NCI-H2107 (cell line): ENCODE measurements at regions not wholly inside any gene's neighbourhood (a gene's known extent, or its start where the extent isn't known, plus 50 kb on each side); places are given as distances from the start of the nearest gene placed in this dataset.

Experiments
- DNase-seq: peaks from one replicate; lab custom pipeline; 2025; lab: John Stamatoyannopoulos, UW

DNA sequence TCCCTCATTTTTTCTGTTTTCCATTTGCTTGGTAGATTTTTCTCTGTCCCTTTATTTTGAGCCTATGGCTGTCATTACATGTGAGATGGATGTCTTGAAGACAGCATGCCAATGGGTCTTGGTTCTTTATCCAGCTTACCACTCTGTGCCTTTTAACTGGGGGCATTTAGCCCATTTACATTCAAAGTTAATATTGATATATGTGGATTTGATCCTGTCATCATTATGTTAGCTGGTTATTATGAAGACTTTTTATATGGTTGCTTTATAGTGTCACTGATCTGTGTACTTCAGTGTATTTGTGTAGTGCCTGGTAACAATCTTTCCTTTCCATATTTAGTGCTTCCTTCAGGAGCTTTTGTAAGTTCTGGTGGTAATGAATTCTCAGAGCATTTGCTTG lies 89.3 kb upstream of the UNC5B start:
- DNase-seq: no peak

DNA sequence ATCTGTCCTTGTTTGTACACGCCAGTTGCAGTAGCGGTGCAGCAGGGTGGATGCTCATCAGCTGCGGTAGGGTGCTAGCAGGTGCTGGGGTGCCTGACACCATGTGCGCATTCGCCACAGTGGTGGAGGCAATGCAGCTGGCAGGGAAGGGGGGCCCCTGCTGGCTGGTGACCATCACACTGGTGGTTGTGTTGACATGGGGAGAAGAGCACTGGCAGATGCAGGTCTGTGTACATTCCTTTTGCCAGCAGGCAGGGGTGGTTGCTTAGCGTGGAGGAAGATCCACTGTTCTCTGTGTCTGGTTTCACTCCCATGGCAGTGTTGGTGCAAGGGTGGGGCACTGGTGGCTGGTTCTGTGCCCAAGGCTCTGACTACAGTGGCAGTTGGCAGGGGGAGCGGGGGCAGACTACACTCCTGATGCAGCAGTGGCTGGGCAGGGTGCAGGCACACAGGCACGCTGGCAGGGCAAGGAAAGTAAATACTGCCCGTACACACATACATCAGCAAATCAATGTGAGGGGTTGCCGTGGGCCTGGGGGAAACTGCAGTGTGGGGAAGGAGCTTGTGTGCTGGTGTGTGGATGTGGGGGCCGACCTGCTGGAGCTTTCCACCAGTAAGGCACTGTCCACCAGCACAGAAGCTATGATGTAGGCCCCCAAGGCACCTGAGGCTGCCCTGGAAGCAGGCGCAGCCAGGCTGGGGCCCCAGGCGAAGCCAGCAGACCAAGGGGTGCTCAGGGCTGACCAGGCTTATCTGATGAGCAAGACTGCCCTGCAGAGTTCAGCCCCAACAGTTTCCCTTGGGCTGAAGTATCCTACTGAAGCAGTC lies 87.2 kb upstream of the UNC5B start:
- no peak for DNase-seq

DNA sequence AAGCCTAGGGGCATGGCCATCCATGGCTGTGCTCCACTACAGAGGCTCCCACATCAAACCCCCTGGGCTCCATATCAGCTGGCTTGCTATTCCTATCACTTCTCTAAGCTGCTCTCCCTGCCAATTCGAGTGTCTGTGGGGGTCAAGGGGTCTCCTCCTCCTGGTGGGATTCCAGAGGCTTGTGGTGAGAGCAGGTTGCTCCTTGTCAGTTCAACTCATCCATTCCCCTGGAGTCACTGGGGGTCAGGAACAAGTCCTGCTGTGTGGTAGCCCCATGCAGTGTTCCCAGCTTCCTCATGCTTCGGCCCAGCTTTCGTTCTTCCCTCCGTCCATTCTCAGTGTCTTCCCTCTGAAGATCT lies 86.6 kb upstream of the UNC5B start:
- no peak for DNase-seq

DNA sequence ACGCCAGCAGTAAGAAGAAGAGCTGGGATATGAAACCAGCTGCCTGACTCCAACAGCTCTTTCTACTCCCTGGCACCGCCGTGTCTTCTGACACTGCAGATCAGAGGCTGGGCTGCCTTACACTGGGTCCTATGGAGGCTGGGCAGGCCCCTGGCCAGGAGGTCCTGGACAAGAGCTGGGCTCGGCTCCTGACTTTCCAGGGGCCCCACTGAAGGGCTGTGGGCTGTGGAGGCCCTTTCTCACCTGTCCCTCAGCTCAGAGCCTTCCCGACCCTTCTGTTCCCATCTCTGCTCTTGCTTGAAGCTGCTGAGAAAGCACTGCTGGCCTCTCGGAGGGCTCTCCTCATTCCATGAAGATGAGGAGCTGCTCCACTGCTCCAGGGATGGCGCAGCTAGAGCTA lies 85.9 kb upstream of the UNC5B start:
- DNase-seq: no peak

DNA sequence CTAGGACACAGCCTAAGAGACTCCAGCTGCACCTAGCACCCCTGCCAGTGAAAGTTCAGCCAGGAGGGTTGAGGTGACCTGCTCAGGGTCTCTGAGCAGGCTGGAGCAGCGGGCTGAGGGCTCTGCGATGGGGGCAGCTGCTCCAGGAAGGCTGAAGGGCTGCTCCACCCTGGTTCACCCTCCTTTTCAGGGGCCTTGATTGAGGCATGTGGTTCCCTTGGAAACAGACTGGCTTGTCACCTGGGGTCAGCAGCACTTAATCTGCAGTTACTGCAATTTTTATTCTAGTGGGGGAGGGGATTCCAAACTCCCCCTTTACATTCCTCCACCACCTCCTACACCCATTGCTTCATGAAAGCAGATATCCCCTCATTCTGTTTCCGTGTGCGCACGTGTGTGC lies 85.3 kb upstream of the UNC5B start:
- no peak for DNase-seq

DNA sequence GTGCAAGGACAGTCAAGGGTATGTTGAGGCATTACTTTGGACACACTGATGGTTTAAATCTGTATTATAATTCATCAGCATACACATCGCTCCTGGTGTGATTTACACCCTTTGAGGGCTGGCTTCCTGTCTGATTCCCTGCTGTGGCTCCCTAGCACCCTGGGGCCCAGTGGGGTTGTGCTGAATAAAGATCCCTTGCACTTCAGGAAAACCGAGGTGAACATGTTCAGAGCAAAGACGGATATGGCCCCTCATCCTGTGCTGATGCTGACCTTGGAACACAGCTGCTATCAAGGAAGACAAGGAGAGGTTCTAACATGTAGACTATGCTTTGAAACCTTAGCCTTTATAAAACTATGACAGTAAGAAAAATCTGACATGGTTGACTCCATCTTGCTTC lies 84.6 kb upstream of the UNC5B start:
- DNase-seq: no peak

DNA sequence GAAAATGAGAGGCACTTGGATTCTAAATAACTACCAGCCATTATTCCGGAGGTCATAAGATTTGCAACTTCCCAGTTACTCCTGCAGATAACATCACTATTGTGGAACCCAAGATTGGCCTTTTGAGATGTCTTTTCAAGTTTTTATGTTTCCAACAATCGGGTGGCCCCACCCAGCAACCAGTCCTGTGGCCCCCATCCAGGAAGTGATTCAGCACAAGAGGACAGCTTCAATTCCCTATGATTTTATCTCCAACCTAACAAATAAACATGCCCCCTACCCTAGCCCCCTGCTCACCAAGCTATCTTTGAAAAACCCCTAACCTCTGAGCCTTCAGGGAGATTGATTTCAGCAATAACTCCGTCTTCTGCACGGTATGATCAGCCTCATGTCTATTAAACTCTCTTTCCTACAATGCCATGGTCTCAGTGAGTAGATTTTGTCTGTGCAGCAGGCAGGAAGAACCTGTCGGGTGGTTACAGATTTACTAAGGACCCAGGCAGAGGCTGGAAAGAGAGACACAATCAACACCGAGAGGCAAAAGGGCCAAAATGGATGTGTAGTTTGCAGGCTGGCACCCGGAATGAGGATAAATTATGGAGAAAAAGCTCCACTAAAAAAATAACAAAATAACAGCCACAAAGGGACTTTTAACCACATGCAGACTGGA lies 83.9 kb upstream of the UNC5B start:
- no peak for DNase-seq

DNA sequence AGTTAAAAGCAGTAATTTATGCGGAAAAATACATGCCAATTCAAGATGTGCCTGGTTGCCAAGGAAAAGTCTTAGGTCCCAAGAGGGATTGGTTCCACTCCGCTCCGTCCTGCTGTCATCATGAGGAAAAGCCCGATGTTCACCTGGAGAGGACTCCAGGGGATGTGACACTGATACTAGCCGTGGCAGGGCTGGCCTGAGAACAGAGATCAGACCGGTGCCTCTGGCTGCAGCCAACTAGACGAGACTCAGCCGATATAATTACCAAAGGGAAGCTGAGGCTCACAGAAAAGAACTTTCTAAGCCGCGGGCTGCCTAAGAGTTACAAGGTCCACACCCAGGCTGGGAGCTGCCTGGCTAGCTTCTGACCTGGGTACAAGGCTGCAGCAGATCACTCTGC lies 81.3 kb upstream of the UNC5B start:
- no peak for DNase-seq

DNA sequence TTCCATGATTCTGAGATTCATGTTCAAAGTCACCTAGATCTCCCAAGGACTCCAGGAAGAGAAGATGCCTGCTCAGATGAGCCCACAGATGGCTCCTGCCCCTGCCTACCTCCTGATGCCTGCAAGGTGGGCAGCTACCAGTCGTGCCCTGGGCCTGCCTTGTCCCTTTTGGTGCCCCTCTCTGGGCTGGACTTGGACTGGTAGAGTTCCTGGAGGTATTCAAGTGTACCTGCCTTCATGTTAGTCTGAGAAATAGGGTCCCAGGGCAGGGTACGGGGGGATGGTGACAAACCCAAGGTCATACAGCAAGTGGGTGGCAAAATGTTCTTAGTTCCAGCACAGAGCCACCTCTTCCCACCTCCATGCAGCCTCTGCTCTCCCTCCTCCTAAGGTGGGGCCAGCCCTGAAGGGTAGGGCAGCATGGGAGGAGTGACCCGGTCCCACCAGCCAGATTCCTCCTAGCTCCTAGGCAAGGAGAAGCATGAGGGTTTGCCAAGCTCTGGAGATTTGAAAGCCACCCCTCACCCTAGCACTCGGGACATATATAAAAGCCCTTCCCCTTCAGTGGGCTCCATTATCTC lies 80.8 kb upstream of the UNC5B start:
- DNase-seq: no peak

DNA sequence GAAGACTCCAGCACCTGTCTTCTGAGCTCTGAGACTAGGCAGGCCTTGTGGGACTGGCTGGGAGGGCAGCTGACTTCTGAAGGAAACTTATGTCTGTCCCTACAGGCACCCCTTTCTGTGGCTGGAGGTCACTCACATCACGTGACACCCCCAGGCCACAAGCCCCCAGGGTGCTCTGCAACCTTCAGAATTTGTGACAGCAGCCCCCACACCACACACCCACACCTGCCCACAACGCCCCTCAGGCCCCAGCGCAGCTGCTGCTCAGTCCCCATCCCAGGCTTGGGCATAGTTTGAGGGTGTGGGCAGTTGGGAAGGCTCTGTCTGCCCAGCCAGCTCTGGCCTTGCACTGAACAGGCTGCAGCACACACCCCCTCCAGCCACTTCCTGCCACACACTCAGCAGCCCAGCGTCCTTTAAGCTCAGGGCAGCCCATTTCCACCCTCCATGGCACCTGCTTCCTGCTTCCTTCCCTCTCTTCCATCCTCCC lies 80.0 kb upstream of the UNC5B start:
- no peak for DNase-seq

DNA sequence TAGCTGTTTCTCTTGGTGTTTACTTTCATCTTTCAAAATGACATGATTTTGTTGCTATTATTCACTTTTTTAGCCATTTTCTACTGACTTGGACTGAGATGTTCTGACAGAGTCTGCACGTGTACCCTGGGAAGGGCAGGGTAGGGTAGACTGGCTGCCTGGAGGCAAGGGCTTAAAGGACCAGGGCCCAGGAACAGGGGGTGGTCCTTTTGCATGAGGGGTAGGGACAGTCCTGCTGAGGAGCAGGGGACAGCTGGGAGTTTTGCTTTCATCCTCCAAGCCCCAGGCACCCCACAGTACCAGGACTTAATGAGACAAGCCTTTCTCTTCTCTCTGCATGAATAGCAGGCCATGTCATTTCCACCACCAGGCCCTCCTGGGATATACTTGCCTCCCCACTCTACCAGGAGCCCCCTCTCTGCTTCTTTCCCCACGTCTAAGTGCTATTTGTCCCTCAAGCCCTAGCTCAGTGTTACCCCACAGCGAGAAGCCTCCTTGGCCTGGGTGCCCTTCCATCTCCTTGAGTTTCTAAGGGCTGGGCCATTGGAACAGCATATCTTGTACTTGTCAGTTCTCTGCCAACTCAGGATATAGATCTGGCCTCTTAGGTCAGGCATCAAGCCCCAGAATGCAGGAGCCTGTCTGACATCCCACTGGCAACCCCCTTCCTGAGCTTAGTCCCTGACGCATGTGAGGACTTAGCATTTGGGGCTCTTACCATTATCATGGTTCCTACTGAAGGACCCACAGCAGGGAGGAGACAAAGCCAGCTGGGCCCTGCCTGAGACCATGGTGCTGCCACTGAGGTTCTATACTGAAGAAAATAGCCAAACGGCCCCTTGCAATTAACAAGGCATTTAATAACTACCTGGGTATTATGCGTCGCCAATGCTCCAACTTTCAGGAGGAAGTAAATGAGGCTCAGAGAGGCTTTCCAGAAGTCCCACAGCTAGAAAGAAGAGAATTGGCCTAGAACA lies 78.4 kb upstream of the UNC5B start:
- no peak for DNase-seq

DNA sequence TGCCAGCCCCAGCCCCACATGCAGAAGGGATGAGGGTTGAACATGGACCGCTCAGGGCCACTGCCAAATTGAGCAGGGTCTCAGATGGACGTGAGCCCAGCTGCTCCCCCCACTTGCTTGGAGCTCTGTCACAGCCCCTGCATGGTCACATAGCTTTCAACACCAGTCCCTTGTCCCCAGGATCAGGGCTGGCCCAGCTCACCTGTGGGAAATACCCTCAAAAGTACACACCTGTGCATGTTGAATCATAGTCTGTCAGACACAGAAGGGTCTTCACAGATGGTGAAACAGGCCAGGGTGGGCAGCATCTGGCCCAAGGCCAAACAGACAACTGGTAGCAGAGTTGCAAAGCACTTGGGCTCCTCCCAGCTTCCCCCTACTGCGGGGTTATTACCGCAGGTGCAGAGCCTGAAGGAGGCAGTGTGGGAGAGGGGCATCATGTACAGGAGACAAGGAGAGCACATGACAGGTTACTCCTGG lies 77.6 kb upstream of the UNC5B start:
- DNase-seq: no peak

DNA sequence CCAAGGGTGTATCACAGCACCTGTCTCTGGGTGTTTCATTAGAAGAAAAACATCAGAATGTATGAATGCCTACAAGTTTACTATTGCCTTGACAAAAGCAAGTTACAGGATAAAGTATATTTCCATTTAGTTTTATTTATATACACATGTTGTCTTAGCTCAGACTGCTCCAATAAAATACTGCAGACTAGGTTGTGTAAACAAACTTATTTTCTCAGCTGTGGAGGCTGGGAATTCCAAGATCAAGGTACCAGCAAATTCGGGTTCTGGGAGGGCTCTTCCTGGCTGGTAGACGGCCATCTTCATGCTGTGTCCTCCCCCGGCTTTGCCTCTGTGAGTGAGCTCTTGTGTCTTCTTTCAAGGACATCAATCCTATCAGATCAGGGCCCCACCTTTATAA lies 77.1 kb upstream of the UNC5B start:
- DNase-seq: no peak

DNA sequence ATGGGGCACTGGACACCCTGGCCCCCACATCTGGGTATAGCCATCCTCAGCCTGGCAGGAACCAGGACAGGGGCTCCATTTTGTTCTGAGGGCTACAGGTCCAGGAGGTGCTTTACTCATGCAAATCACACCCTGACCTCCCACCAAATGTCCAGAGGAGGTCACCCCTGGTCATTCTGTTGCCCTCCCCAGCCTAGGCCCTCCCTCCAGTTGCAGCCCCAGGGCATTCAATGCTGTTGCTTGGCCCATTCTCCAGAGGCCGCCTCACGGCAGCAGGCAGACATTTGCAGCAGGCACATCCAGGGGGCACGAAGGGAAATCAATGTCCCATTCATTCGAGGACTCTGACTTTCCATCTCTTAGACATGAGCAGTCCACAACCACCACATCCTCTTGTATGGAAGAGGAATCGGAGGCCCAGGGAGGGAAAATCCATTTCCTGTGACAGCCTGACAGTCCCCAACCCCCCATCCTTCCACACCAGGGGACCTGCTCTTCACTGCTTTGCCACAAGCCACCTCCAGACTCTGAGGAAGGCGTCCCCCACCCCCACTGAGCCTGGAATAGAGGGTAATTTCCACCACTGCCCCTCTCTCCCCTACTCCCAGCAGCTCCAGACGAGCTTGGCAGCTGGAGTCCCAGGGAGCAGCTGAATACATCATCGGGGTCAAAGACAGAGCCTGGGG lies 76.2 kb upstream of the UNC5B start:
- DNase-seq: no peak

DNA sequence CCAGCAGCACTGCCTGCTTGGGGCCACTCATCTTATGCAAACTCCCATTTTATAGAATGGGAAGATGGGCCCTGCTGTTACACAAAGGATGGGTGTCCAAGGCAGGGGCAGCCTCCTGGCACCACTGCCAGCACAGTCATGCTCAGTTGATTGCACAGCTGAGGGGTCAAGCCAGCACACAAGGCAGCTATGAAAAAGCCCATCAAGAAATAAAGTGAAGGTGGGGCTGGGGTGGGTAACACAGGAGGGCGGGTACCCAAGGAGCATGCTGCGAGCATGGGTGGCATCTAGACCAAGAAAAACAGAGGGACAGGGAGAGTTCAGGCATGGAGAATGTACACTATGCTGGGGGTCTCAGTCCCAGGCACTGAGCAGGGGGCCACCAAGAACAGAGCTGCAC lies 74.7 kb upstream of the UNC5B start:
- no peak for DNase-seq

DNA sequence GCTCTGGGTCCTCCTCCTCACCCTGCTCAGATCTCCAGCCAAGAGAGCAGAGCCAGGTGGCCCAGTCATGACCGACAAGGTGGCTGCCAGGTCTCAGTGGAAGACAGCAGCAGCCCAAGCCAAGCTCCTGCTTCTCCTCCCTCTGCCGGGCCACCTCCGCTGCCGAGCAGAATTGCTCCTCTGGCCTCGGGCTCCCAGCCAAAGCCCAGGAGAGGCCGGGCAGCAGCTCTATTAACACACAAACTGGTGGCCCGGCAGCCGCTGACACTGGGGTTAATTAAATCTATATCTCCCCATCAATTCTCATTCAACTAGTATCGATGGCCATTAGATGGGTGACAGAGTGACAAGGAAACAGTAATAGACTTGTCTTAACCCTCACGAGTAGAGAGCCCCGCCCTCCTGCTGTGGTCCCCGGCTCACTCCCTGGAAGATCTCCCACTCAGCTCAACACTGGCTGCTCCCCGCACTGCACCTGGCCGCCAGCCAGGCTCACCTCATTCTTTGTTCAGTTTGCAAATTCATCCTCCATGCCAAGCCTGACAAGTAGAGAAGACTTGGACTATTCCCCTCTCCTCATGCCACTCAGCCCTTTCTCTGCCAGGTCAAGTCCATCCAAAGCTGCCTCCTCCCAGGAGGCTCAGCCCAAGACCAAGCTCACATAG lies 74.1 kb upstream of the UNC5B start:
- peak; percentile 45 for DNase-seq

DNA sequence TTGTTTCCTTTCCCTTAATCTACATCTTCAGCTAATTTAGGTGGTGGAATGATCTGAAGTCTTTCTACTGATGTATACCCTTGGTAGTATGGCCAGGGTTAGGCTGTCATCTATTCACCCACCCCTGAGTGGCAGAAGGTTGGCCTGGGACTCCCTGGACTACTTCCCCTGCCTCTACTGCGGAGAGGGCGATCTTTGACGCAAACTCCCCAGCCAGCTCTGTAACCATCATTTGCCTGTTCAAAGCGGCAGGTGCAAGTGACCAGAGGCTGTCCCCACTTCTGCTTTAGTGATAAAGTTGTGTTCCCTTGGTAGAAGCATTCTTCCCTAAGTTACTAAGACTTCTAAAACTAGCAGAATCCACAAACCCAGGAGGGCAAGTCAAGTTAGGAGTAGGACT lies 70.8 kb upstream of the UNC5B start:
- DNase-seq: no peak

DNA sequence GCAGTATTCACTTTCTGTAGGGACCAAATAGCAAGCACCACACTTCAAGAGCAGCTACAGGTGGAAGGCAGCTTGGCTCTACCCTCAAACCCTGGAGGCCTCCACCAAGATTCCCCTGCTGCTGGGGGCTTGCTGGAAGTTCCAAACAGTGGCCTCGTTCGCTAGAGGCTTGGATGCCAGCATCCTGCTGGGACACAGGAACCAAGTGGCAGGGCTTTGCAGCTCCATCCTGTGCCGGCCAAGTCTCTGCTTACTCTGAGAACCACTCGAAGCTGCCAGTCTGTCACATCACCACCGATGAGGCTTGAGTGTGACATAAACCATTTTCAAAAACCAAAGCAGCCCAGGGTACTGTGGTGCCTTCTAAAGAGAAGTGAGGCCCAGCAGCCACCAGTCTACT lies 69.2 kb upstream of the UNC5B start:
- DNase-seq: no peak

DNA sequence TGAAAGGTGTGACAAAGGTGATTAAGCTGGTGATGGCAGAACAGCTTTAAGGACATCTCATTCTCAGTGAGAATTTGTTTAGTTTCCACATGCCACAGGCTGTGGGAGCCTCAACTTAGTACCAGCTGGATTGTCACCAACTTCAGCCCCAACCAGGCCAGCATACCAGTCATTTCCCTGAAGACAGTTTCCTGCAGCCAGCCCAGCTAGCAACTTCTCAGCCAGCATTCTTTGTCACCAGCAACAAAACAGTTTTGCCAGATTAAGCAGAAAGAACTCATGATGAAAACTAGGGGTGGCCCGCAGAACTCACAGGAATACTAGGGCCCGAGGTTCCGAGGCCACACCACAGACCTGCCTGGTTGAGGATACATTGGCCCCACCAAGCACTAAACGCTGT lies 68.8 kb upstream of the UNC5B start:
- DNase-seq: no peak

DNA sequence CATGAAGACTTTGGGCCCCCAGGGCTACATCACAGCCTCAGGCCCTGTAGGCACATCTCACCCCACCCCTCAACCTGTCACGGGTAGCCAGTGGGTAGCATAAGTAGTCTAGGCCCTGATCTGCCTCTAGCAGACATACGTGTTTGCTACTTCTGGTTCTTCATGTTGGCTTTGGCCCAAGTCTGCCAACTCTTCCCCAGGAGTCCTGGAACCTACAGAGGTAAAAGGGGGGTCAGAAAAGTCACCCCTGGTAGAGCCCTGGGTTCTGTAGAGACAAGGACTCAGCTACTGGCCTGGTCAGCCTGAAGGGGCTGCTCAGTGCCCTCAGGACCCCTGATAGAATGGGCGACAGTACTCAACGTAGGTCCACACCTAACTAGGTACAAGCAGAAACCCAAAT lies 67.5 kb upstream of the UNC5B start:
- DNase-seq: no peak
